ENCODE measurements at regions not wholly inside any gene's neighbourhood (a gene's known extent, or its start where the extent isn't known, plus 50 kb on each side); places are given as distances from the start of the nearest gene placed in this dataset.

GRCh38 chr16:80418517-80419355 is 122.1 kb upstream of the DYNLRB2 start:
- Histone ChIP-seq H2AK5ac (ENCODE audit: insufficient read length, low read length) (no peak overlapping the region), H3K27me3 (ENCODE audit: insufficient read depth, low read length) (no peaks in the 10 kb centered on the region), H2BK120ac (ENCODE audit: low read depth, low read length, poor library complexity, severe bottlenecking) (no peak overlapping the region), H3K18ac (ENCODE audit: insufficient read length, low read depth, low read length) (no peak overlapping the region), H3K9me3 (ENCODE audit: control insufficient read depth, low read depth, low read length) (no peaks in the 10 kb centered on the region), H4K20me1 (ENCODE audit: control insufficient read depth, insufficient read depth, insufficient read length) (no peaks in the 10 kb centered on the region), H3K23ac (ENCODE audit: insufficient read length, low read depth, low read length) (no peak overlapping the region), H3K4me1 (ENCODE audit: insufficient read depth, low read length) (no peaks in the 10 kb centered on the region; the same call in 1 of the 2 replicates), H3K4me2 (ENCODE audit: insufficient read depth, insufficient read length, low read length) (no peak overlapping the region), H2BK5ac (ENCODE audit: insufficient read length, low read length) (no peak overlapping the region), H4K8ac (replicated peaks; ENCODE audit: insufficient read length, low read depth, low read length) (no peak overlapping the region), H3K27ac (ENCODE audit: insufficient read length, low read depth, low read length) (no peak overlapping the region), H3K79me1 (ENCODE audit: insufficient read depth, low read depth, low read length, poor library complexity, severe bottlenecking) (no peaks in the 10 kb centered on the region), H3K56ac (ENCODE audit: insufficient read length, low read depth, low read length) (no peak overlapping the region), H3K79me2 (ENCODE audit: insufficient read depth, low read length) (no peaks in the 10 kb centered on the region), H2BK12ac (ENCODE audit: insufficient read length, low read depth, low read length) (no peak overlapping the region), H4K91ac (ENCODE audit: insufficient read length, low read depth, low read length) (no peak overlapping the region), H3K23me2 (ENCODE audit: insufficient read length, low read depth, low read length, poor library complexity, severe bottlenecking) (no peaks in the 10 kb centered on the region), H4K5ac (ENCODE audit: insufficient read length, low read depth, low read length) (no peak overlapping the region), H3K14ac (ENCODE audit: insufficient read depth, low read length) (no peak overlapping the region; the same call in 1 of the 2 replicates), H3T11ph (ENCODE audit: low read length) (no peak overlapping the region), H2BK20ac (ENCODE audit: low read depth, low read length, poor library complexity, severe bottlenecking) (no peak overlapping the region), H3K9ac (ENCODE audit: extremely low read depth, insufficient read length, low read length) (no peak overlapping the region), H2BK15ac (ENCODE audit: low read depth, low read length) (no peak overlapping the region), H2AFZ (ENCODE audit: low read length) (no peak overlapping the region), H3K4ac (ENCODE audit: low read depth, low read length) (no peak overlapping the region)
- Mint-ChIP-seq H3K27me3 (ENCODE audit: low read depth) (peaks cover 8% of the 10 kb centered on the region), H3K36me3 (ENCODE audit: insufficient read depth in 1 of 3, low read depth in 3 of 3) (no peaks in the 10 kb centered on the region), H3K4me3 (no peak overlapping the region), H3K4me1 (no peaks in the 10 kb centered on the region), H3K27ac (no peak overlapping the region), H3K9me3 (no peaks in the 10 kb centered on the region)
- DNase-seq = no peak
- TF ChIP-seq CTCF (conservative IDR thresholded peaks at IDR 0.05) = no peak
- no CpG with 5 or more reads among the region's 8 CpGs for WGBS (ENCODE audit: extremely low coverage, insufficient read length, low lambda C conversion rate)

All from H9 (cell line).